HEK293T (cell line): ENCODE measurements at regions not wholly inside any gene's neighbourhood (a gene's known extent, or its start where the extent isn't known, plus 50 kb on each side); places are given as distances from the start of the nearest gene placed in this dataset.

Source experiments
- ARNT ChIP-seq: fragments of 450-650 bp; IDR thresholded peaks from 2 replicates; pipeline ENCODE4 v1.6.1; 2017; ENCODE audit warnings: mild to moderate bottlenecking
- BHLHE40 ChIP-seq: fragments of 450-650 bp; IDR thresholded peaks from 2 replicates; pipeline ENCODE4 v1.6.1; 2016; ENCODE audit warnings: mild to moderate bottlenecking, moderate library complexity, borderline replicate concordance
- CTBP1 ChIP-seq: fragments of 450-650 bp; IDR thresholded peaks from 2 replicates; pipeline ENCODE4 v1.6.1; 2016; ENCODE audit warnings: borderline replicate concordance
- ELF4 ChIP-seq: fragments of 450-650 bp; IDR thresholded peaks from 2 replicates; pipeline ENCODE4 v1.6.1; 2017; ENCODE audit warnings: antibody characterized with exemption
- FOXA1 ChIP-seq: fragments of 450-650 bp; IDR thresholded peaks from 2 replicates; pipeline ENCODE4 v1.6.1; 2016; ENCODE audit warnings: mild to moderate bottlenecking
- FOXK2 ChIP-seq: fragments of 450-650 bp; IDR thresholded peaks from 2 replicates; pipeline ENCODE4 v1.6.1; 2016; ENCODE audit warnings: mild to moderate bottlenecking
- FOXM1 ChIP-seq: fragments of 450-650 bp; IDR thresholded peaks from 2 replicates; pipeline ENCODE4 v1.6.1; 2017; ENCODE audit warnings: mild to moderate bottlenecking, borderline replicate concordance
- HDGF ChIP-seq: fragments of 450-650 bp; IDR thresholded peaks from 2 replicates; pipeline ENCODE4 v1.6.1; 2017; ENCODE audit warnings: antibody characterized with exemption, borderline replicate concordance
- LEF1 ChIP-seq: fragments of 450-650 bp; IDR thresholded peaks from 2 replicates; pipeline ENCODE4 v1.6.1; 2017; ENCODE audit warnings: mild to moderate bottlenecking, borderline replicate concordance
- NFRKB ChIP-seq: fragments of 450-650 bp; IDR thresholded peaks from 2 replicates; pipeline ENCODE4 v1.6.1; 2016; ENCODE audit warnings: mild to moderate bottlenecking, moderate library complexity
- SP1 ChIP-seq: fragments of 450-650 bp; IDR thresholded peaks from 2 replicates; pipeline ENCODE4 v1.6.1; 2017
- SUZ12 ChIP-seq: fragments of 450-650 bp; IDR thresholded peaks from 2 replicates; pipeline ENCODE4 v1.6.1; 2016; ENCODE audit warnings: mild to moderate bottlenecking
- TARDBP ChIP-seq: fragments of 450-650 bp; IDR thresholded peaks from 2 replicates; pipeline ENCODE4 v1.6.1; 2016
- ZNF384 ChIP-seq: fragments of 450-650 bp; IDR thresholded peaks from 2 replicates; pipeline ENCODE4 v1.6.1; 2016

GRCh38 chr1:199168888-199169585, 530.2 kb downstream of the PTPRC start:
- no peak for TF ChIP-seq BHLHE40
- TF ChIP-seq FOXK2: no peak
- no peak for TF ChIP-seq TARDBP
- no peak for TF ChIP-seq FOXM1
- TF ChIP-seq CTBP1: no peak
- TF ChIP-seq HDGF: no peak
- no peak for TF ChIP-seq SP1
- TF ChIP-seq NFRKB: no peak
- TF ChIP-seq SUZ12: no peak
- no peak for TF ChIP-seq ELF4
- TF ChIP-seq FOXA1: no peak
- no peak for TF ChIP-seq LEF1
- TF ChIP-seq ZNF384: no peak
- TF ChIP-seq ARNT: no peak
